ENCODE measurements at regions not wholly inside any gene's neighbourhood (a gene's known extent, or its start where the extent isn't known, plus 50 kb on each side); places are given as distances from the start of the nearest gene placed in this dataset.

DNA sequence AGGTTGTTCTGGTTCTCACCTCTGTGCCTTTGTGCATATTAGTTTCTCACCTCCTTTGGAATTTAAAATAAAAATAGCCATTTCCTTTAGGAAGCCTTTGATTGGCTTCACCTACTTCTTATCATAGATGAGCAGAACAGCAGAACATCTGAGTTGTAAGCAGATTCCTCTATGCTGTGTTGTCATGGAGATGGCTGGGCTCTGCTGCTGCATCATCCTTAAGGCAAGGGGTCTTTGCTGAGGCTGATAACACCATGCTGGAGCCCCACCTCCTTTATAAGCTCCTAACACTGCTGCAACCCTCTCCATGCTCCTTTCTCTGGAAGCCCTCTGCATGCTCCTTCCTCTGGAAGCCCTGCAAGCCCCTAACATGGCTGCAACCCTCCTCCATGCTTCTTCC lies 276.5 kb upstream of the TCF21 start:
- TF ChIP-seq, protein P1, sequence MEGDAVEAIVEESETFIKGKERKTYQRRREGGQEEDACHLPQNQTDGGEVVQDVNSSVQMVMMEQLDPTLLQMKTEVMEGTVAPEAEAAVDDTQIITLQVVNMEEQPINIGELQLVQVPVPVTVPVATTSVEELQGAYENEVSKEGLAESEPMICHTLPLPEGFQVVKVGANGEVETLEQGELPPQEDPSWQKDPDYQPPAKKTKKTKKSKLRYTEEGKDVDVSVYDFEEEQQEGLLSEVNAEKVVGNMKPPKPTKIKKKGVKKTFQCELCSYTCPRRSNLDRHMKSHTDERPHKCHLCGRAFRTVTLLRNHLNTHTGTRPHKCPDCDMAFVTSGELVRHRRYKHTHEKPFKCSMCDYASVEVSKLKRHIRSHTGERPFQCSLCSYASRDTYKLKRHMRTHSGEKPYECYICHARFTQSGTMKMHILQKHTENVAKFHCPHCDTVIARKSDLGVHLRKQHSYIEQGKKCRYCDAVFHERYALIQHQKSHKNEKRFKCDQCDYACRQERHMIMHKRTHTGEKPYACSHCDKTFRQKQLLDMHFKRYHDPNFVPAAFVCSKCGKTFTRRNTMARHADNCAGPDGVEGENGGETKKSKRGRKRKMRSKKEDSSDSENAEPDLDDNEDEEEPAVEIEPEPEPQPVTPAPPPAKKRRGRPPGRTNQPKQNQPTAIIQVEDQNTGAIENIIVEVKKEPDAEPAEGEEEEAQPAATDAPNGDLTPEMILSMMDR (conservative IDR thresholded peaks at IDR 0.05; ENCODE audit: low read depth, low read length): no peak
- no peak for TF ChIP-seq EZH2 (IDR thresholded peaks at IDR 0.05; ENCODE audit: borderline replicate concordance, low read depth, low read length, poor library complexity, severe bottlenecking)
